ENCODE measurements at regions not wholly inside any gene's neighbourhood (a gene's known extent, or its start where the extent isn't known, plus 50 kb on each side); places are given as distances from the start of the nearest gene placed in this dataset.
"Not testable (repeated sequence)": the region's sequence is repeated elsewhere in the genome, so short reads cannot be mapped to it uniquely, and the experiment has no call there.

- no peak for DNase-seq
These were observed 109.3 kb upstream of the MDFIC start for GRCh38 chr7:114812570-114812969.

- no peak for DNase-seq
These were observed 108.3 kb upstream of the MDFIC start for GRCh38 chr7:114813624-114814023.

GRCh38 chr7:114817036-114817435 is 104.9 kb upstream of the MDFIC start:
- not testable (repeated sequence) for DNase-seq

- no peak for DNase-seq
These were observed 103.4 kb upstream of the MDFIC start for GRCh38 chr7:114818501-114818900.

GRCh38 chr7:114819616-114820362 is 102.1 kb upstream of the MDFIC start:
- no peak for DNase-seq

GRCh38 chr7:114821030-114821900 is 100.6 kb upstream of the MDFIC start:
- DNase-seq, result no peak

GRCh38 chr7:114822131-114822530 is 99.8 kb upstream of the MDFIC start:
- no peak for DNase-seq

- no peak for DNase-seq
These were observed 99.0 kb upstream of the MDFIC start for GRCh38 chr7:114822844-114823243.

- DNase-seq, result no peak
These were observed 98.6 kb upstream of the MDFIC start for GRCh38 chr7:114823290-114823689.

- peak; percentile 61 for DNase-seq
These were observed 96.4 kb upstream of the MDFIC start for GRCh38 chr7:114825423-114825951.

GRCh38 chr7:114830952-114831351 is 90.9 kb upstream of the MDFIC start:
- no peak for DNase-seq

GRCh38 chr7:114832906-114833595 is 88.8 kb upstream of the MDFIC start:
- no peak for DNase-seq

GRCh38 chr7:114835303-114835702 is 86.6 kb upstream of the MDFIC start:
- no peak for DNase-seq

GRCh38 chr7:114835861-114836260 is 86.0 kb upstream of the MDFIC start:
- no peak for DNase-seq

GRCh38 chr7:114842551-114843065 is 79.3 kb upstream of the MDFIC start:
- no peak for DNase-seq

GRCh38 chr7:114843102-114843501 is 78.8 kb upstream of the MDFIC start:
- DNase-seq, result no peak

GRCh38 chr7:114851406-114852061 is 70.4 kb upstream of the MDFIC start:
- no peak for DNase-seq

GRCh38 chr7:114852293-114852692 is 69.6 kb upstream of the MDFIC start:
- DNase-seq, result no peak

- no peak for DNase-seq
These were observed 68.7 kb upstream of the MDFIC start for GRCh38 chr7:114853189-114853588.

- DNase-seq, result no peak
These were observed 67.5 kb upstream of the MDFIC start for GRCh38 chr7:114854369-114854768.

GRCh38 chr7:114856625-114857024 is 65.3 kb upstream of the MDFIC start:
- no peak for DNase-seq

GRCh38 chr7:114857605-114858004 is 64.3 kb upstream of the MDFIC start:
- DNase-seq, result no peak

- no peak for DNase-seq
These were observed 62.4 kb upstream of the MDFIC start for GRCh38 chr7:114859477-114859876.

Data from activated CD8-positive, alpha-beta memory T cell treated with anti-CD3 and anti-CD28 coated beads for 24 hours (primary cell).